ENCODE measurements at regions not wholly inside any gene's neighbourhood (a gene's known extent, or its start where the extent isn't known, plus 50 kb on each side); places are given as distances from the start of the nearest gene placed in this dataset.

DNA sequence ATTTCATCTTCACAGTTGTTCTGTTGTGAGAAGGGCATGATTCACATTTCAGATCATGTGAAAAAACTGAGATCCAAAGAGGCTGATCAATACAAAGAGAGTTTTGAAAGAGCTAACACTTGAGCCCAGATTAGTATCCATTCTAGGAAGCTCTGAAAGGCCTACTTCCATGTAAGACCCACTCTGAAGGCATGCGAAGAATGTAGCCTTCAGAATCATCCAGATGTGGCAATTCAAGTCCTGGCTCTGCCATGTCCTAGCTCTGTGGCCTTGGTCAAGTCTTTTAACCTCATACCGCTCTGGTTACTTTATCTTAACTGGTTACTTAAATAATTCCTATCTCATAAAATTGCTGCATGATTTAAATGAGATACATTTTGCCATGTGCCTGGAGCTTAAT lies 111.1 kb downstream of the FZD1 start:
- no peak overlapping the region for H3K4me3 ChIP-seq (replicated peaks; ENCODE audit: low read depth, low read length)
- no peak for DNase-seq (ENCODE audit: extremely low read depth, insufficient read length)
- no peaks in the 10 kb centered on the region for H3K36me3 ChIP-seq (ENCODE audit: control insufficient read depth, insufficient read depth, low read length)
- H3K27me3 ChIP-seq (replicated peaks; ENCODE audit: control insufficient read depth, insufficient read depth, low read length), result no peaks in the 10 kb centered on the region; the same call in 1 of the 2 replicates
- TF ChIP-seq, protein P1, sequence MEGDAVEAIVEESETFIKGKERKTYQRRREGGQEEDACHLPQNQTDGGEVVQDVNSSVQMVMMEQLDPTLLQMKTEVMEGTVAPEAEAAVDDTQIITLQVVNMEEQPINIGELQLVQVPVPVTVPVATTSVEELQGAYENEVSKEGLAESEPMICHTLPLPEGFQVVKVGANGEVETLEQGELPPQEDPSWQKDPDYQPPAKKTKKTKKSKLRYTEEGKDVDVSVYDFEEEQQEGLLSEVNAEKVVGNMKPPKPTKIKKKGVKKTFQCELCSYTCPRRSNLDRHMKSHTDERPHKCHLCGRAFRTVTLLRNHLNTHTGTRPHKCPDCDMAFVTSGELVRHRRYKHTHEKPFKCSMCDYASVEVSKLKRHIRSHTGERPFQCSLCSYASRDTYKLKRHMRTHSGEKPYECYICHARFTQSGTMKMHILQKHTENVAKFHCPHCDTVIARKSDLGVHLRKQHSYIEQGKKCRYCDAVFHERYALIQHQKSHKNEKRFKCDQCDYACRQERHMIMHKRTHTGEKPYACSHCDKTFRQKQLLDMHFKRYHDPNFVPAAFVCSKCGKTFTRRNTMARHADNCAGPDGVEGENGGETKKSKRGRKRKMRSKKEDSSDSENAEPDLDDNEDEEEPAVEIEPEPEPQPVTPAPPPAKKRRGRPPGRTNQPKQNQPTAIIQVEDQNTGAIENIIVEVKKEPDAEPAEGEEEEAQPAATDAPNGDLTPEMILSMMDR (IDR thresholded peaks at IDR 0.05; ENCODE audit: insufficient read depth, low read length, poor library complexity, severe bottlenecking), result no peak

DNA sequence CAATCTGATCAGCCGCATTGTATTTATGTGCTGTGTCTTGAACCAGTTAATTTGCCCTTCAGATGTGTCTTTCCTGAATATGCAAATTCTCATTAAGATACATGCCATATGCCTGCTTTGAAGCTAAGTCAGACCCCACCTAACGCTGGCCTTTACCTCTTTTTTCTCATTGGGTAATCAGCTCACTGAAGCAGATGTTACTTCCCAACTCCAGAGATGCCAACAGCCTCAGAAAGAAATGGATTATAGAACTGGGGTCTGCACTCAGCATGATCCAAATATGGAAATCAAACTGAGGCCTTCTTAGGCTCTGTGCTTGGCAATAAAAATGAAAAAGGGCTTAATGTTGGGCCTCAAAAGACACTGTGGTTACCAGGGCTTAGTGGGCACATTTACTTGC lies 113.9 kb downstream of the FZD1 start:
- no peak for DNase-seq (ENCODE audit: extremely low read depth, insufficient read length)
- Histone ChIP-seq H3K36me3 (ENCODE audit: control insufficient read depth, insufficient read depth, low read length) (no peaks in the 10 kb centered on the region), H3K27me3 (replicated peaks; ENCODE audit: control insufficient read depth, insufficient read depth, low read length) (no peaks in the 10 kb centered on the region; the same call in 1 of the 2 replicates), H3K4me3 (replicated peaks; ENCODE audit: low read depth, low read length) (no peak overlapping the region)
- TF ChIP-seq, protein P1 (IDR thresholded peaks at IDR 0.05; ENCODE audit: insufficient read depth, low read length, poor library complexity, severe bottlenecking), result no peak

DNA sequence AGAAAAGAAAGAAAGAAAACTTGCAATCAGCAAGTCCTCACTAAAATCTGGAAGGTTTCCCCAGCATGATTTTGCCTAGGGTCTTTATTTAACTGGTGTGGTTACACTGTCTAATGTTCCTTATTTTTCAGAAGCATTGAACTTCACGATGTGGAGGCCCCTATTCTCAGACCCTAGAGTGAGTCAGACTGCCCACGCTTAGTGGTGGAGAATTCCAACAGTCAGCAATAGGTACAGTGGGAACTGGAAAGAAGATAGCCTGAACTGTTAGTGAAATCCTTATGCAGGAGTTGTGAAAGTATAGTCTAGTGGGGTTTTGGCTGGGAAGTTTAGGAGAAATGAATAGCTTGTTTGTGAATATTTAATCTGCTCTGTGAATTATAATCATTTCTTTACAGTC lies 115.0 kb downstream of the FZD1 start:
- H3K36me3 ChIP-seq (ENCODE audit: control insufficient read depth, insufficient read depth, low read length), result no peaks in the 10 kb centered on the region
- DNase-seq (ENCODE audit: extremely low read depth, insufficient read length), result no peak
- TF ChIP-seq, protein P1 (IDR thresholded peaks at IDR 0.05; ENCODE audit: insufficient read depth, low read length, poor library complexity, severe bottlenecking), result no peak

DNA sequence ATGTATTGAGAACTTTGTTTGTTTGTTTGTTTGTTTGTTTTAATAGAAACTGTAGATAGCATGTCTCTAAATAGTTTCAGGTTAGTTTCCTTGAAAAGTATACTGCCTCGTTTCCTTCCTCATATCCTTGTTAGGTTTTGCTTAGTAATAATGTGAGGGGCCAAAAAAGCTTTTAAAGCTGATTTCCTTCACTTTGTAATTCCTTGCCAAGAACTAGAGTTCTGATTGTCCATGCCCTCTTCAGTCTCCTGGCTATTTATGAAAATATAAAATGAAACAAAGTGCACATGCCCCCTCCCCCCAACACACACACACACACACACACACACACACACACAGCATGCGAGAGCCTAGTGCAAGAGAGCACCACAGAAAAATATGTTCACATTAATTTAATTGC lies 115.8 kb downstream of the FZD1 start:
- Histone ChIP-seq H3K4me3 (replicated peaks; ENCODE audit: low read depth, low read length) (no peak overlapping the region), H3K36me3 (ENCODE audit: control insufficient read depth, insufficient read depth, low read length) (no peaks in the 10 kb centered on the region), H3K27me3 (replicated peaks; ENCODE audit: control insufficient read depth, insufficient read depth, low read length) (no peaks in the 10 kb centered on the region)
- TF ChIP-seq, protein P1 (IDR thresholded peaks at IDR 0.05; ENCODE audit: insufficient read depth, low read length, poor library complexity, severe bottlenecking), result no peak
- DNase-seq (ENCODE audit: extremely low read depth, insufficient read length), result no peak

More for the DNA sequence above, 115.0 kb downstream of the FZD1 start:
- H3K4me3 ChIP-seq (replicated peaks; ENCODE audit: low read depth, low read length), result no peak overlapping the region
- H3K27me3 ChIP-seq (replicated peaks; ENCODE audit: control insufficient read depth, insufficient read depth, low read length), result no peaks in the 10 kb centered on the region

GRCh38 chr7:91383053-91383904 lies 119.0 kb downstream of the FZD1 start:
- no peaks in the 10 kb centered on the region for H3K36me3 ChIP-seq (ENCODE audit: control insufficient read depth, insufficient read depth, low read length)

More at GRCh38 chr7:91383053-91383904, 119.0 kb downstream of the FZD1 start:
- no peak for DNase-seq (ENCODE audit: extremely low read depth, insufficient read length)
- no peak overlapping the region for H3K4me3 ChIP-seq (replicated peaks; ENCODE audit: low read depth, low read length)
- TF ChIP-seq, protein P1 (IDR thresholded peaks at IDR 0.05; ENCODE audit: insufficient read depth, low read length, poor library complexity, severe bottlenecking), result no peak
- no peaks in the 10 kb centered on the region; the same call in 1 of the 2 replicates for H3K27me3 ChIP-seq (replicated peaks; ENCODE audit: control insufficient read depth, insufficient read depth, low read length)
